GM12892 (cell line): ENCODE measurements at regions not wholly inside any gene's neighbourhood (a gene's known extent, or its start where the extent isn't known, plus 50 kb on each side); places are given as distances from the start of the nearest gene placed in this dataset.

Experiments
- POLR2A ChIP-seq: IDR thresholded peaks from 2 replicates; pipeline ENCODE4 v1.6.1; 2011; ENCODE audit warnings: low read depth, low read length, control low read depth
- POLR2AphosphoS5 ChIP-seq: IDR thresholded peaks from 2 replicates; pipeline ENCODE4 v1.6.1; 2011; ENCODE audit warnings: low read depth, low read length, control low read depth

GRCh38 chr14:61149896-61150295 lies 131.2 kb downstream of the TMEM30B start:
- TF ChIP-seq POLR2A (no peak), POLR2AphosphoS5 (no peak)
